ENCODE measurements at regions not wholly inside any gene's neighbourhood (a gene's known extent, or its start where the extent isn't known, plus 50 kb on each side); places are given as distances from the start of the nearest gene placed in this dataset.
A peak's percentile ranks its signal among the peaks of the same experiment; 100 is the strongest.

GRCh38 chr3:43997788-43998369 is 243.8 kb upstream of the TOPAZ1 start:
- Histone ChIP-seq H3K14ac (ENCODE audit: insufficient read depth, low read length) (peak overlapping the region; percentile 71), H2BK5ac (ENCODE audit: insufficient read length, low read length) (no peak overlapping the region), H4K5ac (ENCODE audit: insufficient read length, low read depth, low read length) (no peak overlapping the region), H4K91ac (ENCODE audit: insufficient read length, low read depth, low read length) (no peak overlapping the region), H3K56ac (ENCODE audit: insufficient read length, low read depth, low read length) (no peak overlapping the region), H4K20me1 (ENCODE audit: control insufficient read depth, insufficient read depth, insufficient read length) (no peaks in the 10 kb centered on the region), H3K4ac (ENCODE audit: low read depth, low read length) (no peak overlapping the region), H3K23ac (ENCODE audit: insufficient read length, low read depth, low read length) (no peak overlapping the region), H4K8ac (replicated peaks; ENCODE audit: insufficient read length, low read depth, low read length) (no peak overlapping the region), H2BK20ac (ENCODE audit: low read depth, low read length, poor library complexity, severe bottlenecking) (no peak overlapping the region), H3K9me3 (ENCODE audit: control insufficient read depth, low read depth, low read length) (no peaks in the 10 kb centered on the region), H2BK15ac (ENCODE audit: low read depth, low read length) (no peak overlapping the region), H3K23me2 (ENCODE audit: insufficient read length, low read depth, low read length, poor library complexity, severe bottlenecking) (peaks cover 51% of the 10 kb centered on the region), H2AFZ (ENCODE audit: low read length) (no peak overlapping the region), H3K4me1 (ENCODE audit: insufficient read depth, low read length) (peaks cover 6% of the 10 kb centered on the region; the same call in 1 of the 2 replicates), H3K9ac (ENCODE audit: extremely low read depth, insufficient read length, low read length) (no peak overlapping the region), H2AK5ac (ENCODE audit: insufficient read length, low read length) (no peak overlapping the region), H2BK12ac (ENCODE audit: insufficient read length, low read depth, low read length) (no peak overlapping the region), H2BK120ac (ENCODE audit: low read depth, low read length, poor library complexity, severe bottlenecking) (no peak overlapping the region), H3K18ac (ENCODE audit: insufficient read length, low read depth, low read length) (peak overlapping the region; percentile 38), H3K79me1 (ENCODE audit: insufficient read depth, low read depth, low read length, poor library complexity, severe bottlenecking) (no peaks in the 10 kb centered on the region), H3K27ac (ENCODE audit: insufficient read length, low read depth, low read length) (no peak overlapping the region), H3K4me2 (ENCODE audit: insufficient read depth, insufficient read length, low read length) (peak overlapping the region; percentile 73), H3K27me3 (ENCODE audit: insufficient read depth, low read length) (peaks cover 46% of the 10 kb centered on the region; the same call in 1 of the 2 replicates), H3T11ph (ENCODE audit: low read length) (no peak overlapping the region), H3K79me2 (ENCODE audit: insufficient read depth, low read length) (no peaks in the 10 kb centered on the region)
- Mint-ChIP-seq H3K27me3 (ENCODE audit: low read depth) (peaks cover 96% of the 10 kb centered on the region), H3K36me3 (ENCODE audit: insufficient read depth in 1 of 3, low read depth in 3 of 3) (peaks cover 0 to 10% (median 9%) of the 10 kb centered on the region in 3 experiments; a peak in 5 of 7 replicates), H3K9me3 (peaks cover 16 to 19% of the 10 kb centered on the region in 2 experiments), H3K27ac (peak overlapping the region in 2 of 3 experiments; percentile 23 to 31; a peak in 1 of 7 replicates), H3K4me3 (peak overlapping the region; percentile 65 to 95), H3K4me1 (peaks cover 36 to 45% of the 10 kb centered on the region in 2 experiments)
- no peak for DNase-seq
- no peak for TF ChIP-seq CTCF (conservative IDR thresholded peaks at IDR 0.05)
- no CpG with 5 or more reads among the region's 33 CpGs for WGBS (ENCODE audit: extremely low coverage, insufficient read length, low lambda C conversion rate)

Measured in H9 (cell line).